GM19238 (cell line): ENCODE measurements at regions not wholly inside any gene's neighbourhood (a gene's known extent, or its start where the extent isn't known, plus 50 kb on each side); places are given as distances from the start of the nearest gene placed in this dataset.
A peak's percentile ranks its signal among the peaks of the same experiment; 100 is the strongest.

Experiments used
- DNase-seq: peaks from one replicate; pipeline ENCODE4 v3.0.0; 2011; ENCODE audit warnings: low spot score; ENCODE audit not compliant: insufficient read length

DNA sequence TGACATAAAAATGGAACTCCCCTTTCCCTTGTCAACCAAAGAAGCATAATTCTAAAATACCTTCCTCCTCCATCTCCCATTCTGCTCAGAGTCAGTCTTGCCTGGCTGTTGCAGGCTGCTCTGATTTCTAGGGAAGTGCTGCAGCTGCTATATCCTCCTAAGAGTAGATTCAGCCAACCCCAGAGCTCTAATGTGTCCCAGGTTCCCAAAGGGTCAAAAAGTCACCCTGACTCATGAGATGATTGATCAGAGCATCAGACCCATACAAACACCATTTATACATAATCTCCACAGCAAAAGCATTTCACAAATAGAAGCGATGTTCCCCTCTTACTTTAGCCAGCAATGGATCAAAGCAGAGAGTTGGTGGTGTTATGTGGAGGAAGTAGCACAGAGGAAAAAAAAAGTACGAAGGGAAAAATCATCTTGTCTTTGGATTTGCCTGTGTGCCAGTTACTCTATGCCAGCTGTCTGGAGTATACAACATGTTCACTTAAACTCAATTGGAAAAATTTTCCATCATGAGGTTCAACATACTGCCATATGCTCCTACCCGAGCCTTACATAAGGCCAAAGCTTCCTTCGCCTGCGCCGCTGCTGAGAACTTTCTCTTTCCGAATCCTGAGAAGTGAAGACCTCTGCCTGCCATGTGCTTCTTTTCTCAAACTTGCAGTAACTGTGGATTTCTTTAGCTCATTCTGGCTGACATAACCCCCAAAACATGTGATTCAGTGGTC is 258.0 kb downstream of the TLE4 start:
- DNase-seq = no peak

DNA sequence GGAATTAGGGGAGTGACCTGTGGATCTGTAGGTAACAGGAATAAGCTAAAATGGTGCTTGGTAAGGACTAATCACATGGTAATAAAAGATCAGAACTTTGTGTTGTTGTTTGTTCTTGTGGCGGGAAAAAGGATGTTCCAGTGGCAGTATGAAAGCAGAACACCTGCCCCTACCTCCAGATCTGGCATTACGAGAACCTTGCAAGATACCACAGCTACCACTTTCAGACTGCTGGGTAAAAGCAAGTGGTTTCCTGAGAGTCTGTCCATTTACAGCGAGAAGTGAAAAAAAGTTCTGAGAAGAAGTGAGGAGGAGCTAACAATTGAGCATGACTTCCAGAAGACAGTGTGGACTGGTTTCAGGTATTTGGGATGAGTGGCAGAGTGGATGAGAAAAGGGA is 252.5 kb downstream of the TLE4 start:
- peak; percentile 9 for DNase-seq

GRCh38 chr9:79817438-79818004 is 245.8 kb downstream of the TLE4 start:
- peak; percentile 23 for DNase-seq

DNA sequence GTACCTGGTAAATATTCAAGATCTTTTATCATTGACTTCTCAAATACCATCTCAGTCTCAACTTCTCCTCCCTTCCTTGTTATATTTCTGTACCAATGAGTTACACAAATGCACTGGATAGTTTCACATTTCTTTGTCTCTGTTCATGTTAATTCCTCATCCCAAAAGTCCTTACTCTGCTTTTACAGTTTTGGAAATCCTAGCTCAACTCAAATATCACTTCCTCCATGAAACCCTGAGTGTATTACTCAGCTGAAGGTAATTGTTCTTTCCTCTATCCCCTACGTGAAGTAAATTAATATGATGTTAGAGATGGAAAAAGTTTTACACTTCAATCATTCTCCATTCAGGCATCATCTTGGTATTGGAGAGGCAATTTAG is 241.5 kb downstream of the TLE4 start:
- no peak for DNase-seq

GRCh38 chr9:79812507-79813257 is 240.9 kb downstream of the TLE4 start:
- DNase-seq = no peak

DNA sequence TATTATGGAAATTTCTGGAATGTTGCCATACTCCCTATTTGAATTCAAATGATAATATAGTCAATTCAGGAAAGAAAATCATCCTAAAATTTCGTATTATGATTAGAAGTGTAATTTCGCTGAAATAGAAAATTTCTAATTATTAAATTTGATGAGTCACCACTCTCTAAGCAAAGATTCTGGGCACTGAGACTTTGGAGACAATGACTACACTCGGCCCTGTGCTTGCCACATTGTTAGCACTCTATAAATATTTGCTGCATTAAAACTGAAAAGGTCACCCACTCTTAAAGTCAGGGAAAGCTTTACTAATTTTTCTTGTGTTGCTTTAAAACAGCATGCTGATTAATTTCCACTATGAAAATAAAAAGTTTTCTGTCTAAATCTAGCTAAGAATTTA is 240.3 kb downstream of the TLE4 start:
- DNase-seq = no peak

- DNase-seq = no peak
These were observed 238.2 kb downstream of the TLE4 start for GRCh38 chr9:79809931-79810330.

- no peak for DNase-seq
These were observed 237.6 kb downstream of the TLE4 start for GRCh38 chr9:79809316-79809876.

DNA sequence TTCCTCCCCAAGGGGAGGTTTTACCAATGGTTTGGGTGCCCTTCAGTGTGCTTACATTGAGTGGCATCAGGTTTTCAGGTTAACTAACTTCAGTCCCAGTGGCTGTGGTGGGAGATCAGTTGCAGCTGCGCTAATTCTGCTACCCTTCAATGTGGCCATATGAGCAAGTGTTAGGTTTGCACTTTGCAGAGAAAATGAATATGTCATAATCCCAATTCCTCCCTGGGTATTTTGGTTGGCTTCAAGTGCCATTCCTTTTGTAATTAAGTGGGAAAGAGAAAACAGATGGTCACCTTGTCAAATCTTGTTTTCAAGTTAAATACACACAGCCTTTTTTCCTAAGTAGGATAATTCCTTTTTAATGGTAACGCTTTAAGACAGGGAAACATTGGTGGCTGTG is 236.2 kb downstream of the TLE4 start:
- DNase-seq = no peak

- DNase-seq = no peak
These were observed 234.3 kb downstream of the TLE4 start for GRCh38 chr9:79806086-79806485.

DNA sequence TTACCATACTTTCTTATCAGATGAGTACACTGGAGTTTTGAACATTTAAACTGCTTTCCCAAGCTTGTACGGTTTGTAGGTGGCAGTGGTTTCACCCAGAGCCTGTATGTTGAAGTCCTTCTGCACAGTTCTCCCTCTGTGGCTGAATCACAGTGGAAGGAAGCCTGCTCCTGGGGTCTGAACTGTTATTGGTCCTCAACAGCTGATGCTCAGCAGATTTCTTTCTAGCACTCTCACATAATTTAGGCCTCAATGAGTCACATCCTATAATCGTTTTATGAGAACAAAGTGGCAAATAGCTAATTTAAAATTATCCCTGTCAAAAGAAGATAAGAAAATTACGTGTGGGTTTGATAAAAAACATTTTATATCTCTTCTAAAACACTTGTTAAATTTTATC is 229.7 kb downstream of the TLE4 start:
- no peak for DNase-seq

- DNase-seq = no peak
These were observed 228.8 kb downstream of the TLE4 start for GRCh38 chr9:79800578-79800977.

- no peak for DNase-seq
These were observed 228.0 kb downstream of the TLE4 start for GRCh38 chr9:79799691-79800335.

DNA sequence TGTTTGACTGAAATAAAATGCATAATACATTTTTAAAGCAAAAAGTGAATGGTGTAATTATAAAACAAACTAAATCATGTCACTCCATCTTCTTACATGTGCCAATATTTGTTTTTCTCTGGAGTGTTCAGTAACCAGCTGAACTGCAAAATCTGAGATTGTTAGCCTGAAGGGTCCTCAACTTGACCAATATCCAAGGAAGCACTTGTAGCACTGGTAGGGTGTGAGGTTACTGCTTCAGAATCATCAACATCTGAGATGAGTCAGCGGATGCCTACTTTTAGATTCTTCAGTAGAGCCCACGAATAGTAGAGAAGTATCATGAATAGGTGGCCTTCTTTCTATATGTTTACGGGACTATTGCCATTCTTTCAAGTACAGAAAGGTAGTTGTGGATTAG is 226.7 kb downstream of the TLE4 start:
- DNase-seq = no peak

- DNase-seq = no peak
These were observed 224.6 kb downstream of the TLE4 start for GRCh38 chr9:79796411-79796810.

GRCh38 chr9:79788662-79789061 is 216.9 kb downstream of the TLE4 start:
- DNase-seq = no peak

- DNase-seq = no peak
These were observed 209.5 kb downstream of the TLE4 start for GRCh38 chr9:79781263-79781662.

DNA sequence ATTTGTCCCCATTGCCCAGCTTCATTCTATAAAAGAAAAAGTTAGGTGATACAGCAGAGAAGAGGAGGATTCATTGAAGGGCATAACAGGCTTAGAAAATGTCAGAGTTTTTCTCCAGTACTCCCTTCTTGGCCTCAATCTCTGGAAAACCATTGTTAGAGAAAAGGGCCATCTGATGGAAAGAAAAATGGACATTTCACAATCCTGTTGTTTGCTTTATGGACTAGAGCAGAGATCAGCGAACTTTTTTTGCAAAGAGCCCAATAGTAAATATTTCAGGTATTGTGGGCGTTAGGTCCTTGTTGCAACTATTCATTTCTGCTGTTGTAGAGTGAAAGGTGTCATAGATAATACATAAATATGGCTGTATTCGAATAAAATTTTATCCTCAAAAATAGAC is 208.8 kb downstream of the TLE4 start:
- no peak for DNase-seq

GRCh38 chr9:79779901-79780300 is 208.1 kb downstream of the TLE4 start:
- DNase-seq = no peak

DNA sequence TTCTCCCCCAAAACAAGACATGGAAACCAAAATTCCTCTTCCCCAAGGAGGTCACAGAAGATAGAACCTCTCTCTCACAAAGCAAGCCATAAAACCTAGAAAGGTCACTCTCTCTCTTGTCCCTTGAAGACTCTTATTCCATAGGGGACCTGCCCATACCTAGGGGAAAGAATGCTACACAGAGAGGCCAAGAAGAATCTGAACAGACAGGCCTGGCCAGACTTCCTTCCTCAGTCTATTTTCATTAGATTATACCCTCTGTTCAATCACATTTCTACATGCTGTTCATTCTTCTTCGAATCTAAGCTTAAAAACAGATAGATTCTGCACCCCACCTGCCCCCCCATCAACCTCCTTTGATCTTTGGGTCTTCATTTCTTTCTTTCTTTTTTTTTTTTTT is 206.8 kb downstream of the TLE4 start:
- DNase-seq = no peak

DNA sequence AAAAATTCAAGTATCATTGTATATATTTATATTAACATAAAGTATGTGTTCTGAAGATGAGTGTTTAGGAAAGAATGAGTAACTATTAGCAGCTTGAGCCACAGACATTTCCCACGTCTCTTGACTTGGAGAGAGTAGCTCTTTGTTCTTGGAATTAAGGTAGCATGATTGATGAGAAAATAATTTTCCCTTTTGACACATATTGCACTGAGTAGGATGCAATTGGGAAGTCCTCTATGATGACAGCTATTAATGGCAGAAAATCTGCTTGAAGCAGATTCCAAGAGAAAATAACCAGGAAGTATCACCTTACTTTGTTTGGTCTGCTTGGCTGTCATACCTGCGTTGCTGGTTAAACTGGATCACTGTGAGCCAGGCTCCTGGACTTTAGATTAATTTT is 204.8 kb downstream of the TLE4 start:
- no peak for DNase-seq
